Epithelial cell of esophagus (primary cell): ENCODE measurements at regions not wholly inside any gene's neighbourhood (a gene's known extent, or its start where the extent isn't known, plus 50 kb on each side); places are given as distances from the start of the nearest gene placed in this dataset.
"Not testable (repeated sequence)": the region's sequence is repeated elsewhere in the genome, so short reads cannot be mapped to it uniquely, and the experiment has no call there.

ENCODE experiments used
- DNase-seq: peaks from one replicate; pipeline ENCODE4 v3.0.0; 2010; ENCODE audit warnings: low read depth
- H3K4me3 ChIP-seq: 2 replicates; pipeline ENCODE4 v1.5.1; 2011; ENCODE audit warnings: mild to moderate bottlenecking, low read length, control low read depth
- CTCF ChIP-seq: IDR thresholded peaks from 2 replicates; pipeline ENCODE4 v1.5.1; 2011; ENCODE audit warnings: low read depth, mild to moderate bottlenecking, low read length, control low read depth, inconsistent platforms; ENCODE audit not compliant: insufficient read depth; ENCODE audit errors: missing control alignments

- TF ChIP-seq CTCF = no peak
- H3K4me3 ChIP-seq = no peak overlapping the region
- no peak for DNase-seq
Observed at GRCh38 chr2:138252587-138252986, 249.0 kb upstream of the SPOPL start.

GRCh38 chr2:138255670-138256069, 245.9 kb upstream of the SPOPL start:
- H3K4me3 ChIP-seq = no peak overlapping the region
- TF ChIP-seq CTCF = no peak
- DNase-seq = no peak

- no peak for TF ChIP-seq CTCF
- no peak overlapping the region for H3K4me3 ChIP-seq
- DNase-seq = peak; percentile 55
Observed at GRCh38 chr2:138267161-138267901, 234.2 kb upstream of the SPOPL start.

GRCh38 chr2:138267902-138268254, 233.7 kb upstream of the SPOPL start:
- no peak for DNase-seq
- no peak overlapping the region for H3K4me3 ChIP-seq
- TF ChIP-seq CTCF = no peak

GRCh38 chr2:138269765-138270164, 231.8 kb upstream of the SPOPL start:
- DNase-seq = no peak
- no peak for TF ChIP-seq CTCF
- no peak overlapping the region for H3K4me3 ChIP-seq

- DNase-seq = no peak
- no peak for TF ChIP-seq CTCF
- H3K4me3 ChIP-seq = no peak overlapping the region
Observed at GRCh38 chr2:138271467-138271866, 230.1 kb upstream of the SPOPL start.

- DNase-seq = no peak
- H3K4me3 ChIP-seq = no peak overlapping the region
- TF ChIP-seq CTCF = no peak
Observed at GRCh38 chr2:138272524-138273195, 228.9 kb upstream of the SPOPL start.

- not testable (repeated sequence) for H3K4me3 ChIP-seq, DNase-seq
Observed at GRCh38 chr2:138273280-138273679, 228.3 kb upstream of the SPOPL start.
